SK-N-SH treated with all-trans-retinoic acid at 6 μM for 48 hours (cell line): ENCODE measurements at regions not wholly inside any gene's neighbourhood (a gene's known extent, or its start where the extent isn't known, plus 50 kb on each side); places are given as distances from the start of the nearest gene placed in this dataset.
"Not testable (repeated sequence)": the region's sequence is repeated elsewhere in the genome, so short reads cannot be mapped to it uniquely, and the experiment has no call there.

Experiments
- ATAC-seq: fragments of 200-7000 bp; cut with Tn5 transposase; 3 replicates; pipeline ENCODE4 v1.9.1; 2020; ENCODE audit warnings: mild to moderate bottlenecking, moderate library complexity
- BACH2 ChIP-seq: fragments of 250-450 bp; sonication (Bioruptor Pico); IDR thresholded peaks from 2 replicates; pipeline ENCODE4 v1.9.0; 2021; ENCODE audit warnings: mild to moderate bottlenecking, borderline replicate concordance
- CREB5 ChIP-seq: fragments of 250-450 bp; sonication (Bioruptor Pico); IDR thresholded peaks from 2 replicates; pipeline ENCODE4 v1.5.1; 2020; ENCODE audit warnings: low read depth, mild to moderate bottlenecking, moderate library complexity
- CSDC2 ChIP-seq: fragments of 250-450 bp; sonication (Bioruptor Pico); IDR thresholded peaks from 2 replicates; pipeline ENCODE4 v1.5.0; 2020; ENCODE audit warnings: mild to moderate bottlenecking, moderate library complexity
- CSRNP3 ChIP-seq: fragments of 250-450 bp; sonication (Bioruptor Pico); IDR thresholded peaks from 2 replicates; pipeline ENCODE4 v1.5.1; 2021; ENCODE audit warnings: mild to moderate bottlenecking, moderate library complexity
- ESRRG ChIP-seq: fragments of 250-450 bp; sonication (Bioruptor Pico); IDR thresholded peaks from 2 replicates; pipeline ENCODE4 v1.6.1; 2021; ENCODE audit warnings: mild to moderate bottlenecking
- GLIS3 ChIP-seq: fragments of 250-450 bp; sonication (Bioruptor Pico); IDR thresholded peaks from 2 replicates; pipeline ENCODE4 v1.5.0; 2020; ENCODE audit warnings: mild to moderate bottlenecking, moderate library complexity
- ISL1 ChIP-seq: fragments of 250-450 bp; sonication (Bioruptor Pico); IDR thresholded peaks from 2 replicates; pipeline ENCODE4 v2.1.2; 2022; ENCODE audit warnings: mild to moderate bottlenecking, moderate library complexity
- OSR1 ChIP-seq: fragments of 250-450 bp; sonication (Bioruptor Pico); IDR thresholded peaks from 2 replicates; pipeline ENCODE4 v1.8.0; 2022; ENCODE audit warnings: moderate library complexity, mild to moderate bottlenecking, inconsistent platforms
- PATZ1 ChIP-seq: fragments of 250-450 bp; sonication (Bioruptor Pico); IDR thresholded peaks from 2 replicates; pipeline ENCODE4 v1.8.0; 2020; ENCODE audit warnings: mild to moderate bottlenecking, moderate library complexity, borderline replicate concordance
- POU6F1 ChIP-seq: fragments of 250-450 bp; sonication (Bioruptor Pico); IDR thresholded peaks from 2 replicates; pipeline ENCODE4 v1.8.0; 2021; ENCODE audit warnings: low read depth, mild to moderate bottlenecking, moderate library complexity, borderline replicate concordance
- PPARA ChIP-seq: fragments of 250-450 bp; sonication (Bioruptor Pico); IDR thresholded peaks from 2 replicates; pipeline ENCODE4 v1.5.0; 2020; ENCODE audit warnings: mild to moderate bottlenecking, borderline replicate concordance
- RARB ChIP-seq: fragments of 250-450 bp; sonication (Bioruptor Pico); IDR thresholded peaks from 2 replicates; pipeline ENCODE4 v1.8.0; 2021; ENCODE audit warnings: mild to moderate bottlenecking, moderate library complexity
- SNAI2 ChIP-seq: fragments of 250-450 bp; sonication (Bioruptor Pico); IDR thresholded peaks from 2 replicates; pipeline ENCODE4 v1.5.0; 2020; ENCODE audit warnings: mild to moderate bottlenecking, moderate library complexity
- TCF4 ChIP-seq: fragments of 250-450 bp; sonication (Bioruptor Pico); IDR thresholded peaks from 2 replicates; pipeline ENCODE4 v1.8.0; 2021; ENCODE audit warnings: mild to moderate bottlenecking, moderate library complexity, borderline replicate concordance
- TOX ChIP-seq: fragments of 250-450 bp; sonication (Bioruptor Pico); IDR thresholded peaks from 2 replicates; pipeline ENCODE4 v1.8.0; 2021; ENCODE audit warnings: mild to moderate bottlenecking, moderate library complexity, borderline replicate concordance
- ZC3H10 ChIP-seq: fragments of 250-450 bp; sonication (Bioruptor Pico); IDR thresholded peaks from 2 replicates; pipeline ENCODE4 v1.5.1; 2021; ENCODE audit warnings: mild to moderate bottlenecking, moderate library complexity
- ZFP3 ChIP-seq: fragments of 250-450 bp; sonication (Bioruptor Pico); IDR thresholded peaks from 2 replicates; pipeline ENCODE4 v1.5.0; 2020; ENCODE audit warnings: mild to moderate bottlenecking, moderate library complexity
- ZFP30 ChIP-seq: fragments of 450-650 bp; formaldehyde crosslinking; IDR thresholded peaks from 2 replicates; pipeline ENCODE4 v1.5.0; 2022; ENCODE audit warnings: mild to moderate bottlenecking, moderate library complexity
- ZNF565 ChIP-seq: fragments of 450-650 bp; formaldehyde crosslinking; conservative IDR thresholded peaks from 2 replicates; pipeline ENCODE4 v1.5.0; 2020; ENCODE audit warnings: low read depth, mild to moderate bottlenecking, moderate library complexity
- ZNF70 ChIP-seq: fragments of 450-650 bp; formaldehyde crosslinking; IDR thresholded peaks from 2 replicates; pipeline ENCODE4 v1.5.0; 2020; ENCODE audit warnings: mild to moderate bottlenecking, moderate library complexity
- ZNF8 ChIP-seq: fragments of 450-650 bp; formaldehyde crosslinking; IDR thresholded peaks from 2 replicates; pipeline ENCODE4 v1.5.0; 2020; ENCODE audit warnings: mild to moderate bottlenecking, moderate library complexity
- TF ChIP-seq, protein P1 (sequence below): fragments of 250-450 bp; sonication (Bioruptor Pico); IDR thresholded peaks from 2 replicates; pipeline ENCODE4 v1.5.0; 2020; ENCODE audit warnings: mild to moderate bottlenecking, moderate library complexity

DNA sequence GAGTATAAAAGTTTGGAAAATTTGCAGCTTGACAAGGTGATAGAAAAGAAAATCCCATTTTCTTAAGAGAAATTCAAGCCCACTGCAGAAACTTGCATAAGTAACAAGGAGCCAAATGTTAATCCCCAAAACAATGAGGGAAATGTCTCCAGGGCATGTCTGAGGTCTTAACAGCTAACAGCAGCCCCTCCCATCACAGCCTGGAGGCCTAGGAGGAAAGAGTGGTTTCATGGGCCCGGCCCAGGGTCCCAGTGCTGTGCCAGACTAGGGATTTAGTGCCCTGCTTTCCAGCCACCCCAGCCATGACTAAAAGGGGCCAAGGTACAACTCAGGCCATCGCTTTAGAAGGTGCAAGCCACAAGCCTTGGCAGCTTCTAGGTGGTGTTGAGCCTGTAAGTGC lies 123.7 kb upstream of the TRPC6 start:
- ATAC-seq = no peak

GRCh38 chr11:101706541-101706940 lies 122.7 kb upstream of the TRPC6 start:
- ATAC-seq = no peak
- no peak for TF ChIP-seq GLIS3 (CRISPR knock-in tag)
- TF ChIP-seq CSDC2 (CRISPR knock-in tag) = no peak
- no peak for TF ChIP-seq TOX
- no peak for TF ChIP-seq BACH2
- TF ChIP-seq POU6F1 = no peak
- no peak for TF ChIP-seq ZFP3 (CRISPR knock-in tag)
- no peak for TF ChIP-seq ZC3H10 (CRISPR knock-in tag)
- TF ChIP-seq ZNF70 = no peak
- TF ChIP-seq ZFP30 = no peak
- TF ChIP-seq ZNF565 (CRISPR knock-in tag) = no peak
- TF ChIP-seq CREB5 (CRISPR knock-in tag) = no peak
- no peak for TF ChIP-seq ZNF8 (CRISPR knock-in tag)
- TF ChIP-seq CSRNP3 (CRISPR knock-in tag) = no peak
- TF ChIP-seq, protein P1, sequence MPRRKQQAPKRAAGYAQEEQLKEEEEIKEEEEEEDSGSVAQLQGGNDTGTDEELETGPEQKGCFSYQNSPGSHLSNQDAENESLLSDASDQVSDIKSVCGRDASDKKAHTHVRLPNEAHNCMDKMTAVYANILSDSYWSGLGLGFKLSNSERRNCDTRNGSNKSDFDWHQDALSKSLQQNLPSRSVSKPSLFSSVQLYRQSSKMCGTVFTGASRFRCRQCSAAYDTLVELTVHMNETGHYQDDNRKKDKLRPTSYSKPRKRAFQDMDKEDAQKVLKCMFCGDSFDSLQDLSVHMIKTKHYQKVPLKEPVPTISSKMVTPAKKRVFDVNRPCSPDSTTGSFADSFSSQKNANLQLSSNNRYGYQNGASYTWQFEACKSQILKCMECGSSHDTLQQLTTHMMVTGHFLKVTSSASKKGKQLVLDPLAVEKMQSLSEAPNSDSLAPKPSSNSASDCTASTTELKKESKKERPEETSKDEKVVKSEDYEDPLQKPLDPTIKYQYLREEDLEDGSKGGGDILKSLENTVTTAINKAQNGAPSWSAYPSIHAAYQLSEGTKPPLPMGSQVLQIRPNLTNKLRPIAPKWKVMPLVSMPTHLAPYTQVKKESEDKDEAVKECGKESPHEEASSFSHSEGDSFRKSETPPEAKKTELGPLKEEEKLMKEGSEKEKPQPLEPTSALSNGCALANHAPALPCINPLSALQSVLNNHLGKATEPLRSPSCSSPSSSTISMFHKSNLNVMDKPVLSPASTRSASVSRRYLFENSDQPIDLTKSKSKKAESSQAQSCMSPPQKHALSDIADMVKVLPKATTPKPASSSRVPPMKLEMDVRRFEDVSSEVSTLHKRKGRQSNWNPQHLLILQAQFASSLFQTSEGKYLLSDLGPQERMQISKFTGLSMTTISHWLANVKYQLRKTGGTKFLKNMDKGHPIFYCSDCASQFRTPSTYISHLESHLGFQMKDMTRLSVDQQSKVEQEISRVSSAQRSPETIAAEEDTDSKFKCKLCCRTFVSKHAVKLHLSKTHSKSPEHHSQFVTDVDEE (CRISPR knock-in tag) = no peak
- no peak for TF ChIP-seq RARB (CRISPR knock-in tag)
- TF ChIP-seq TCF4 (CRISPR knock-in tag) = no peak
- TF ChIP-seq ESRRG (CRISPR knock-in tag) = no peak
- TF ChIP-seq SNAI2 (CRISPR knock-in tag) = no peak

More for the DNA sequence above, 123.7 kb upstream of the TRPC6 start:
- TF ChIP-seq CSRNP3 (CRISPR knock-in tag) (no peak), RARB (CRISPR knock-in tag) (no peak), GLIS3 (CRISPR knock-in tag) (no peak), ZFP3 (CRISPR knock-in tag) (no peak), TOX (no peak)

GRCh38 chr11:101705972-101706371 lies 122.2 kb upstream of the TRPC6 start:
- TF ChIP-seq ZNF70 = no peak
- no peak for TF ChIP-seq PPARA (CRISPR knock-in tag)
- TF ChIP-seq ZFP30 = no peak
- TF ChIP-seq TCF4 (CRISPR knock-in tag) = no peak
- no peak for TF ChIP-seq ESRRG (CRISPR knock-in tag)
- TF ChIP-seq OSR1 = no peak
- TF ChIP-seq ZNF8 (CRISPR knock-in tag) = no peak
- TF ChIP-seq ZFP3 (CRISPR knock-in tag) = no peak
- no peak for TF ChIP-seq TOX
- no peak for TF ChIP-seq SNAI2 (CRISPR knock-in tag)
- no peak for TF ChIP-seq ZC3H10 (CRISPR knock-in tag)
- TF ChIP-seq RARB (CRISPR knock-in tag) = no peak
- no peak for TF ChIP-seq CREB5 (CRISPR knock-in tag)
- TF ChIP-seq ISL1 = no peak
- no peak for TF ChIP-seq BACH2
- no peak for TF ChIP-seq PATZ1 (CRISPR knock-in tag)
- TF ChIP-seq CSDC2 (CRISPR knock-in tag) = no peak
- TF ChIP-seq ZNF565 (CRISPR knock-in tag) = no peak
- TF ChIP-seq, protein P1 (CRISPR knock-in tag) = no peak
- TF ChIP-seq, all 23 proteins: peak for 0
- no peak for ATAC-seq

GRCh38 chr11:101694869-101695268 lies 111.1 kb upstream of the TRPC6 start:
- not testable (repeated sequence) for ATAC-seq
